Kidney tubule cell (primary cell): ENCODE measurements at regions not wholly inside any gene's neighbourhood (a gene's known extent, or its start where the extent isn't known, plus 50 kb on each side); places are given as distances from the start of the nearest gene placed in this dataset.

Source experiments
- DNase-seq: peaks from one replicate; pipeline ENCODE4 v3.0.0-alpha.2; 2018; ENCODE audit warnings: low spot score

DNA sequence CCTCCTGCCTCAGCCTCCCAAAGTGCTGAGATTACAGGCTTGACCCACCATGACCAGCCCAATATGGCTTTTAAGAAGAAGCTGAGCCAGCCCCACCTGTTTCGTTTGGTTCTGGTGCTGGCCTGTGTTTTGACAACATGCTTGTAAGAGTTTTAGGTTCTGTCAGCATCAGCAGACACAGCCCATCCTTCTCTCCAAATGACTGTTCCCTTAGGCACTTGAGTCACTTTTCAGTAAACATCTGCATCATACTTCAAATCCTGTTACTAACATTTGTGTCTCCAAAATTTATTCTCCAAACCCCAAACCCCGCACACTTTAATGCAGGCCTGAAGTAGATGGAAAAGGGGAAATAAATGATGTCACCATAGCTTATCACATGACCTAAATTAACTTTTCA is 1118.5 kb downstream of the TSN start:
- DNase-seq: no peak

DNA sequence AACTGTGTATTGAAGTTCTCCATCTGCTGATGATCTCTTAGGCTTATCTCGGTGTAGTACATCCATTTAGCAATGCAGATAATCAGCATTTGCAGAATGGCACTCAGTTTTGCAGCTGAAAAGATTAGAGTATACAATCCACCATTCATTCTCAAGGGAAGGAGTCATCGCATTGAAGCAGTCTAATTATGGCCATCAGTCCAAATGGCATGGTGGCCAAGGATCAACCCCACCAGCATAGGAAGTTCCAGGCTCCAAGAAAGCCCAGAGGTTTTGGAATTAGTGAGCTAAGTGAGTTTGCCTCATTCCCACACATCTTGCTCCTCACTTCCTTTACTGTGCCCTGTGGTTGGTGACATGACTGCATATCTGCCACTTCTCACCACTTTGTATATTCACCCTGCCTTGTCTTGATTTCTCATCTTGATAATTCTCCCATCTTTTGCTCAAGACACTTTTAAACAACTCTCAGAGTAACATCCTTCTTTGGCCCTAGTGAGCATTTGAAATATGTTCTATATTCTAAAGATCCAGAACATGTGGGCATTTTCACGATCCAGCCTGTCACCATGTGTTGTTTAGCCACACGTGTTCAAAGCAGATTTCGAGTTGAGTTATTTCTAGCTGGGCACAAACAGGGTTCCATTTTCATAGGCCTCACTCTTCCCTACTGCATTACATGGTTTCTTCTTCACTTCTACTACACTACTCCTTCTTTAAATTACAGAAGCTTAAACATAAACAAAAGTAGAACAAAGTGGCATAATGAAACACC is 1119.8 kb downstream of the TSN start:
- no peak for DNase-seq

DNA sequence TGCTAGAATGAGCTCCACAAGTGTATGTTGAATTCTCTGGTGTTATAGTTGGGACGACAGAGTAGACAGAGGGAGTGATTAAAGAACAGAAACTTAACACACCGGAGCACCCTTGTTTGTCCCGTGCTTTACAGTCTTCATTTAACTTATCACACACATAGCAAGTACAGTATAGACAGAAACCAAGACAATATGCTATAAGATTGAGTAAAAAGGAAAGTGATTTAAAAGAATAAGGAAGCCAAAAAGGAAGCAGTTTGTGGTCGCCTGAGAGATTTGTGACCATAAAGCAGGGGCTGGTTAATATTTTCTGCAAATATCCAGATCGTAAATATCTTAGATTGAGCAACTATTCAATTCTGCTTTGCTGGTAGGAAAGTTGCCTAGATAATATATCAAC is 1128.4 kb downstream of the TSN start:
- DNase-seq: no peak

DNA sequence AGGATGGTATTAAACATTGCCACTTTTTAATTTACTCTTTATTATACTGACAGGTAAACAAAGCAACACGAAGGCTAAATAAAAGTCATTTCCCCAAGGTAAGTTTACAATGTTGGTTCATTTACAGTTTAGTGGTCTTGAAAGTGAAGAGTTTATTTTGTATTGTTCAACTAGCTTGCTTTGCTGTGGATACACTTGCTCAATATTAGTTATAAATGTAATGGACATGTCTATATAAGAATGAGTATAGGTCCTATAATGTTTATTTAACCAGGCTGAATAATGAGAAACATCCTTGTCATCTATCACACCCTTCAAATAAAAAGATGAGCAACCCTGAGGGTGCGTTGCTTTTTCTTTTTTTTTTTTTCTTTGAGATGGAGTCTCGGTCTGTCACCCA is 1129.4 kb downstream of the TSN start:
- DNase-seq: no peak

DNA sequence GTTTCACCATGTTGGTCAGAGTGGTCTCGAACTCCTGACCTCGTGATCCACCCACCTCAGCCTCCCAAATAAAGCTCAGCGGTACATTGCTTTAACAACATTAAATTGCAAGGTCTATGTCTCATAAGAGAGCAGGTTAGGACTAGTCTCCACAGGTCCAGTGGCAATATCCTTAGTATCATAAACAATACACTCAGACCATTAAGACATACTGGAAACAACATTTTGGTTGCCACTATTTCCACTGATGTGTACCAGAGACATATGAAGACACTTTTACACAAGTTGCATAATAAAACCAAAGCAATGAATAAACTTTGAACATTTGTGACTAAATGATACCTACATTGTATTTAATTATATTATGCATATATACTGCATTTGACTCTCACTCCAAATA is 1130.0 kb downstream of the TSN start:
- DNase-seq: no peak

DNA sequence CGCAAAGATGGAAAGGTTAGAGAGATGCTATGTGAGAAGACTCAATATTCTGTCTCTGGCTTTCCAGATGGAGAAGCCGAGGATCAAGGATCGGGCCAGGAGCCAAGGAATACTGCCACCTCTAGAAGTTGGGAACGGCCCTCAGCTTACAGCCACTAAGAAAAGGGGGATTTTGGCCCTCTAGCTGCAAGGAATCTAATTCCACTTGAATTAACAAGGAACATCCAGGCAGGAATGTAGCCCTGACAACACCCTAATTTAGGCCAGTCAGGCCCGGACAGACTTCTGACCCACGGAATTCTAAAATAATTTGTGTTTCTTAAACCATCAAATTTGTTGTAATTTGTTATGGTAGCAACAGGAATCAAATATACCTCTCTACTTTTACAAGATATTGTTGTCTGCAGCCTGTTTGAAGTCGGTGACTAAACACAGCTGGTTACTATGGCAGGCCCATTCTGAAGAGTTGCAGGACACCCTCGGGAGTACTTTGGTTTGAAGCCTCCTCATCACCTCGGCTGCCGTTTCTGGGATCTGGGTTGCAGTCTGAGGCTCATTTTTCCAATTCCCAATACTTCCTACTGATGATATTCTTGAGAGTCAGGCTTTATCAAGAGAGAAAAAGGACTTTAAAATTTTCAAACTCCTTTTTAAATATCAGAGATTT is 1131.2 kb downstream of the TSN start:
- no peak for DNase-seq

DNA sequence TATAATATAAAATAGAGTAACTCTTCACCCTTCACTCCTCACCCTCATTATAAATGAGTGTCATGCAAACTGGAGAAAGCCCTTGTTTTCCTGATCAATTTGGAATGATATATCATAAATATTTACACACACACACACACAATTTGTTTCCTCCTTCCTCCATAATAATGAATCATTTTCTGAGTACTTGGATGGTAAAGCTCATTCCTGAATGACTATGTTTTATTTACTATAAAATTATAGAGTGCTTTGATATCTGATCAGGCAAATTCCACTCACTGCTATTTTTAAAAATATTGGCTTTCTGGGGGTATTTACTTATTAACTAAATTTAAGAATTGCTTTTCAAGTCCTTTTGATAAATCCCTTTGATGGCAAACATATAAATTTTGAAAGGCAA is 1125.5 kb upstream of the CNTNAP5 start:
- DNase-seq: no peak

DNA sequence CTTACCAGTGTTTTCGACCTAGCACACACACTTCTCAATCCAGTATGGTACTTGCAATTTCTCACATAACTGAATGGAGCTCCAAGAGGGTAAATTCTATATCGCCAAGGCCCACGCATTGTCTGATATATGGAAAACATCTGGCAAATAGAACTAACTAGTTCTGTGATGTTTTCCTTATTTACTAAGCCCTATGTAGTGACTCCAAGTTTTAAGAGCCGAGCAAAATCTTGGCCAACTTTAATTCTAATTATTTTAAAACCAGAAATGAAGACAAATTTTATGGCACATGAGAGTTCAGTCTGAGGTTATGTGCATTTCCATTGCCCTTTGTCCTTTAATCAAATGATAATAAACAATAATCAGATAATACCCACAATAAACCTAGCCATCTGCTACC is 1119.7 kb upstream of the CNTNAP5 start:
- DNase-seq: no peak

DNA sequence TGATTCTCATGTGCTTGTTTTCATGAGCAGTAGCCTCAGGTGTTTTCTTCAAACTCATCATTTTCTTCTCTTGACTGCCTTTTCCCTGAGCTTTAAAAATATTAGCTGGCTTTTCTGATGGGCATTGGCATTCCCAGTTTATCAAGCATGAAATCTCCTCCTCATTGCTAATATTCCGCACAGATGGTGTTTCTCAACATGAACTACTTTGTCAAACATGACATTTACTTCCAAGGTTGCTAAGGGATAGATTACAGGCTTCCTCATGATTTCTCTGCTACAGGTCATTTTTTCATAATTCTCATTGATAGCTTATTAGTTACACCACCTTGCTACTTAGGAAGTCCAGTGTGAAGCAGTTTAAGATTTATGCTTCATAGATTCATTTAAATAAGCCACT is 1116.9 kb upstream of the CNTNAP5 start:
- no peak for DNase-seq

DNA sequence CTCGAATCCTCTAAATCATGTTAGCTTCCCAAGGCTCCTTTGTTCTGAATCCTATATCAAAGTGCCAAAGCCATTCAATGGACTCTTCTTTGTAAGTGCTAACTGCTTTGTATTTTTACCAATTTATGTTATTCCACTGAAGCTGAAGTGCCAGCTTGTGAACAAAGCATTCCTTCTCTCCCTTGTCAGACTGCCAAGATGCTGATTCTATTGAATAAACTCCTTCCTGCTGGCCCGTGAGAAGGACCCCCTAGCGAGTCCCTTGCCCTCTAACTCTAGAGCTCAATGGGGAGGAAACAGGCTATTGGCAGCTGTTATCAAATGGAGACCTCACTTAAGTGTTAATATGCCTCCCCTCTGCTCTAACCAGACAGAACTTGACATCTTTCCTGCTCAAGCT is 1097.9 kb upstream of the CNTNAP5 start:
- DNase-seq: no peak

DNA sequence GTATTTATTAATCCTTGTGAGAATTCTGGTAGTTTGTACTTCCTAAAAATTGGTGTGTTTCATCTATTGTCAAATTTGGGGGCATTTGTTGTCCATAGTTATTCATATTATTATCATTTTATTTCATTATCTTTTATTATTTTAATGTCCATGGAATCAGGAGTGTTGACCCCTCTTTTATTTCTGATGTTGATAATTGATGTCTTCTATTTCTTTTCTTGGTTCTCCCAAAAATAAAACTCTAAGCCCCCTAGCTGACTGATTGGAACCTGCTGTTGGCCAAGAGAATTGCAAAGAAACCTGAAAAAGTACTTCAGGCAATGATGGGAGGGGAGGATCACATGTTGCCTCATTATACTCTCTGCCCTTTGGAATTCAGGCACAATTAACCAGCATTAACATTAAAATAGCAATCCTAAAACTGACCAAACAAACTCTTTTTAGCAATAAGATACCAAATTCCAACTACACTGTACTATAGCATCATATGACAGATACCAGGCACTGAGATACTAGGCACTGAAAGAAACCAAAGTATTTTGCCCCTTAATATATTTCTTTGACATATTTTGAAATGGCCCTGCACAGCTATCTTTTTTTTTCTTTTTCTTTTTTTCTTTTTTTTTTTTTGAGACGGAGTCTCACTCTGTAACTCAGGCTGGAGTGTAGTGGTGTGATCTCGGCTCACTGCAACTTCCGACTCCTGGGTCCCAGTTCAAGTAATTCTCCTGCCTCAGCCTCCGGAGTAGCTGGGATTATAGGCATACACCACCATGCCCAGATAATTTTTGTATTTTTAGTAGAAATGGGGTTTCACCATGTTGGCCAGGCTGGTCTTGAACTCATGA is 1097.2 kb upstream of the CNTNAP5 start:
- DNase-seq: no peak

DNA sequence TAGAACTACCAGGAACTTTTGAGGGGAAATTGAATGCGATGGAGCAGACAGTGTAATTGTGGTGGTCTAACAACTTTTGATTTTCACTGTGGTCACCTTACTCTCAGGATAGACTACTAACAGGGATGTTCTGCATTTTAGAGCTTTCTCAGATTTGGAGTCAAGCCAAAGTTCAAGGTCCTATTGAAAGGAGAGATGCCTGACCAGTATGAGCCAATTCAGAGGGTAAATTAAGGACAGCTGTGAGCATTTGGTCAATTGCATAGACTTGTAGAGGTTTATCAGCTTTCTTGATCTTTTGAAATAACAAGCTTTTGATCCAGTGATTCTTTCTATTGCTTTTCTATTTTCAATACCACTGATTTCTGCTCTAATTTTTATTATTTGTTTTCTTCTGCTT is 1095.7 kb upstream of the CNTNAP5 start:
- DNase-seq: no peak

DNA sequence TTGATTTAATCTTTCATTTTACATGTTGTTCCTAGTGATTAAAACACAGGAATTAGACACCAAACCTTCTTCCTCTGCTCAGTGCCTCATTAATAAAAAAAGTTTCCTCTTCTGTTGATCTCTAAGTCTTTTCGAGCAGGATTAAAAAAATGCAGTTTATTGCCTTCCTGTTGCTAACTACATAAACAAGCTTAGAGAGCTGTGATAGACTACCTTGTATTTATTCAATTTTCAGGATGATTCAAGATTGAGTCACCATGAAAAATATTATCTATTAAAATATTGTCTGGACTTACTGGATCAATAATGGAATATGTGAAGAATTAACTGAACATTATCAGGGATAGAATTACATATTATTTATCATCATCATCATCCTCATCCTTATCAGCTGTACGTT is 1089.6 kb upstream of the CNTNAP5 start:
- DNase-seq: no peak

DNA sequence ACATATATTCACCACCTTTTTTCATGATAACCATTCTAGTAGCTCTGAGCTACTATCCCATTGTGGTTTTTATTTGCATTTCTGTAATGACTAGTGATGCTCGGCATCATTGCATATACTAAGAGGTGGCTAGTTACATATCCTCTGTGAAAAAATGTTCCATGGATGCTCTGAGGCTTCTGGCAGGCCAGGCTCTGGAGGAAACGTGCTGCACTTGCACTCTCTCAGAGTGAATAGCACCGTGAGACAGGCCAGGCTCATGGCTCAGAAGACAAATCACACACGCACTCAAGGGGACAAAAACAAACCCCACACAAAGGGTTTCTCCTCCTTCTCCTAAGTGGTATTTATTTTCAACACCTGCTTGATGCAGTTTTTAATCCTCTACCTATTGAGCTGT is 1085.3 kb upstream of the CNTNAP5 start:
- no peak for DNase-seq

DNA sequence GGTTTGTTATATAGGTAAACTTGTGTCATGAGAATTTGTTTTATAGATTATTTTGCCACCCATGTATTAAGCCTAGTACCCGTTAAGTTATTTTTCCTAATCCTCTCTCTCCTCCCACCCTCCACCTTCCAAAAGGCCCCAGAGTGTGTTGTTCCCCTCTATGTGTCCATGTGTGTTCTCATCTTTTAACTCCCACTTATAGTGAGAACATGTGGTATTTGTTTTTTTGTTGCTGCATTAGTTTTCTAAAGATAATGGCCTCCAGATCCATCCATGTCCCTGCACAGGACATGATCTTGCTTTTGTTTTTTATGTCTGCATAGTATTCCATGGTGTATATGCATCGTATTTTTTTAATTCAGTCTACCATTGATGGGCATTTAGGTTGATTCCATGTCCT is 1075.6 kb upstream of the CNTNAP5 start:
- DNase-seq: no peak

DNA sequence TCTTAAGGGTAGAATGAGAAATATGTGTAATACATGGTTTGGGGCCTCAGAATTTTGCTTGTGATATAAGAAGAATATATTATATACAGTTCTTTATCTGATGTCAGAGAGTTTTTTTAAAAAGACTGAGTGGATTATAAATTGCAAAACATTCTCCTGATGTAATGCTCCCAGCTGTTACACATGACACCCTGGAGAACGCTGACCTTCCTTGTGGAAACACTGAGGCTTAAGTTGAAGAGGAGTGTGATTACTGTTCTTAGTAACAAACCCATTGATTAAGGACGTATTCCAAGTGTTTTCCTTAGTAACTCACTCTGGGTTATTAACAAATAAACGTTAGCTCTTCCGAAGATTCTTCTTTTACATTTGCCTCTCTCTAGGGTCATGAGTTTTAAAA is 1069.3 kb upstream of the CNTNAP5 start:
- DNase-seq: no peak

DNA sequence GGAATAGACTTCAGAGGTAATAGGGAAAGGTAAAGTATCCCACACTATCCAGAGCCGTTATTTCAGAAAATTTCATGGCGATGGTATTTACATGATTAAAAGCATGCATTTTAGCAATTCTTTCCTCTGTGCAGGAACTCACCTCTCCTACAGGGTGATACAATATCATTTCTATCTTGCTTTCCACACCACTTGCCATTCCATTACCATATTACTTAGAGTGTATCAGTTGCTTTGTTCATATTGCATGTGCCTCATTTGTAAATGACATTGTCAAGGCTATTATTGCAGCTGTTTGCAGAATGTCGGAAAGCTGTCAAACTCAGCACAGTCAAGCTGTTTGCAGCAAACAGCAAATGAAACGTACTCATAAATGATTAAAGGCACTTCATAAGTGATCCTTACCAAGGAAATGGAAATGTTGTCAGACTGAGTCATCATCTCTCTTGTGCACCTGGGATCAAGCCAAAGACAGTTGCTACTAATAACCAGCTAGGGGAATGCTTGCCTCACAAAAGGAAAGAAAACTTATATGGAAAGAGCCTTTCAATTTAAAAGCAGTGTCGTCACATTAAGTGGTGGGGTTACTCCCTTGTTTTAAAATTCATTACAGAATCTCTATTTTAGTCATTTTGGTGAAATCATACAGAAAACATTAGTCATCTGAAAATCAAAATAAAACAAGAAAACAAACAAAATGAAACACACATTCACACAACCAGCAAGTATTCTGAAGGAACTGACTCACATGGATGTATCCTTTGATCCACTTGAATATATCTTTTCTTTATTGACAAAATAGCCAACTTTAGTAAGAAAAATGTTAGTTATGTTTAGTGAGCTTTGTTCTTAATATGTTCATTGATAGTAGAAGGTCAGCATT is 1064.1 kb upstream of the CNTNAP5 start:
- DNase-seq: peak; percentile 85

DNA sequence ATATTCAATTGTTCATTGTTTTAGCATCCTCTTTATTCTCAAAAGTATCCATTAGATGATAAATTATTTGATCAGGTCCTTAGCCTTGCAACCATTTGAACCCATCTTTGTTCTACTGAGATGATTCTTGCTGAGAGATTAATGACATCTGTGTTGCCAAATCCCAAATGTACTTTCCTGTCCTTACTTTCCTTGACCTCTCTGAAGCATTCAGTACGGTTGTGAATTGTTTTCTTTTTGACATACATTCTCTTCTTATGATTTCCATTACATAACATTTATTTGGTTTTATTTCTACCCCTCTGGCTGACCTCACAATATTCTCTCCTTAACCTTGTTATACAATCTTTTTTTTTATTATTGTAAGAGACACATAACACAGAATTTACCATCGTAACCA is 1058.6 kb upstream of the CNTNAP5 start:
- DNase-seq: no peak

DNA sequence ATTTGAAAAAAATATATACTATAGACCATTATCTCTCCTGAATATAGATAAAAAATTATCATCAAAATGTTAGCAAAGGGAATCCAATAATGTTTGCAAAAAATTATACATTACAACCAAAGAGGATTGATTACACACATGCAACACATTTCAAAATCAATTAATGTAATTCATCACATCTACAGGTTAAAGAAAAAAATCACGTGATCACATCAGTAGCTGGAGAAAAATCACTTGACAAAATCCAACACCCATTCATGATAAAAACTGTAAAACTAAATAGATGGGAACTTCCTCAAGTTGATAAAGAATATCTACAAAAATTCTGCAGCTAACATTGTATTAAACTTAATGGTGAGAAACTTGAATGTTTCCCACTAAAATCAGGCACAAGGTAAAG is 1047.5 kb upstream of the CNTNAP5 start:
- DNase-seq: no peak

DNA sequence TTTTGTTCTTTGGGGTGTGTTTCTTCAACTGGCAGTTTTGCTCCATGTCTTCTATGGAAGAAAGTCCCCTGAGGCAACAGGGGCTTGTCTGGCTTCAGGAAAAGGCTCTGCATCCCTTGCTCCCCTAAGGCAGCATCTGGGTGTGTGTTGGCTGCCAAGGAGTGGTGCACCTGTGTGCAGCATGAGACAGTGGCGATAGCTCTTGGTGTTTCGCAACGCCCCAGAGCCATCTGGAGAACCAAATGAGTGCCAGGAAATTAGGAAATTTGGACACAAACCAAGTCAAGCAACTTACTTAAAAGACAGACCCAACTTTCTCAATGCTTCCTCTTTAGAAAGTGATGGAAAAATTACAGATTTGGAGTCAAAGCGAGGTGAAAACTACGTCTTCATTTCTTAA is 1044.4 kb upstream of the CNTNAP5 start:
- no peak for DNase-seq

DNA sequence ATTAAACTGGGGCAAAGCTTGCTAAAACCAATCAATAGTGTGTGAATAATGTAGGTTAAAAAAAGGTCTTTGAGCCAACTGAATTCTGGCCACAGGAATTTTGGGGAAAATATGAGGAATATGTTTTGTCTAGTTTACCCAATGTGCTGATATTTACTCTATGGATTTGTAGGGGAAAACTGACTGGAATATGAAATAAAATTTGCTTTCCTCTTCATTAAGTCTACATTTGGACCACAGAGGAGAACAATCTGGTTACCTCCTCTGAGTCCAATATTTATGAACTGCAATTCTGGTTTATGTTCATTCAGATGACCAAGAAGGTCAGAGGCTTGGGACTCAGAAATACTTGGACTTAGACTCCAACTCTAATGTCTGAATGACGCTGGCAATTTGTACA is 1042.2 kb upstream of the CNTNAP5 start:
- DNase-seq: no peak
